Left kidney (tissue), 1 donor: ENCODE measurements at regions not wholly inside any gene's neighbourhood (a gene's known extent, or its start where the extent isn't known, plus 50 kb on each side); places are given as distances from the start of the nearest gene placed in this dataset.
"Not testable (repeated sequence)": the region's sequence is repeated elsewhere in the genome, so short reads cannot be mapped to it uniquely, and the experiment has no call there.

Experiments used
- DNase-seq: peaks from one replicate; pipeline ENCODE4 v3.0.0-alpha.2; 2013

GRCh38 chr3:104137116-104137515 lies 1229.6 kb upstream of the ALCAM start:
- DNase-seq = no peak

- DNase-seq = no peak
These were observed 1221.5 kb upstream of the ALCAM start for GRCh38 chr3:104145164-104145563.

DNA sequence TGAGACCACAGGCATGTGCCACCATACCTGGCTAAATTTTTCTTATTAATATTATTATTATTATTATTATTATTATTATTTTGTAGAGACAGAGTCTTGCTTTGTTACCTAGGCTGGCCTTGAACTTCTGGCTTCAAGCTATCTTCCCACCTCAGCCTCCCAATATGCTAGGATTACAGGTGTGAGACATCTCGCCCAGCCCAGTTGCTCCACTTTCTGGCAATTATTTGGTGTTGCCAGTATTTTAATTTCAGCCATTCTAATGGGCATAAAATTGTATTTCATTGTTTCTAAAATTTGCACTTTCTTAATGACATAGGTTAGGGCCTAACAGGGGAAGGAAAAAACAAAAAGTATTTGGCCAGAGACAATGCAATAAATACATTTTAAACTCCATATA lies 1217.6 kb upstream of the ALCAM start:
- DNase-seq = no peak

DNA sequence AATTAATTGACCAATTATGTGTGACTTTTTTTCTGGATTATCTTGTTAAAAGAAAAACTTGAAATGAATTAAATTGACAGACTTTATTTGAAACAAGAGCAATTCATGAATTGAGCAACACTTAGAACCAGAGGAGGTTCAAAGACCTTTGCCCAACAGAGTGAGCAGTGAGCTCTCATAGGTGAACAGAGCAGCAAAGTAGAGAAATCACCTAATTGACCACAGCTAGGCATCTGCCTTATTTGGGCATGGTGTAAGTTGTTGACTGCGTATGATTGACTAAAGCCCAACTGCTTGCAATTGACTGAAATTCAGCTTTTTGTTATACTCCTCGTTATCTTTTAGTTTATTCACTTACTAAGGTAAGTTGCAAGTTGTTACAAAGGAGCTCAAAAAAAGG lies 1216.0 kb upstream of the ALCAM start:
- no peak for DNase-seq

DNA sequence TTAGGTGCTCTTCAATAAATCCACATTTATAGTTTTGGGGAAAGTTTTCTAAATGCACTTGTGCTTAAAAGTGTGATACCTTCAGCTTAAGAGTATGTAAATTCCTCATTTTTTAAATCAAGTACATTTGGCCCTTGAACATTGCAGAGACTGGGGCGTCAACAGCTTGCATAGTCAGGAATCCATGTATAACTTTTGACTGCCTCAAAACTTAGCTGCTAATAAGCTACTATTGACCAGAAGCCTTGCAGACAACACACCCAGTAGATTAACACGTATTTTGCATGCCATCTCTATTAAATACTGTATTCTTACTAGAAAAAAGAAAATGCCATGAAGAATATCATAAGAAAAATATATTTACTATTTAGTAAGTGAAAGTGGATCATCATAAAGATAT lies 1211.8 kb upstream of the ALCAM start:
- no peak for DNase-seq

DNA sequence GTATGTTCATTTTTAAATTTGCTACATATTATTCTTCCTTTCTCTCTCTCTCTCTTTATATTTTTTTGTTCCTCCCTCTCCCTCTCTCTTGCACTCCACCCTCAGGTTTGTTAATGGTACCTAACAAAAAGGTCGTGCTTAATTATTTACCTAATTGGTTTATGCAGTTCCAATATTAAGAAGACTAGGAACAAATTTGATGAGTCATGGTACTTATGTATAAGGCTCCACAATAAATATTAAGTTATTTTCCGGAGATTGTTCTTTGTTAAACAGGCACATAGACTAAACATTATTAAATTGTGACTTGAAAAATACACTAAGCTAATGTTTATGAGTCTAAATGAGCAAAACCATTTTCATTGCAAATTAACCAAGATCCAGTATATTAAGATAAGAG lies 1200.8 kb upstream of the ALCAM start:
- DNase-seq = no peak

- DNase-seq = no peak
These were observed 1198.3 kb upstream of the ALCAM start for GRCh38 chr3:104168386-104168785.

- DNase-seq = no peak
These were observed 1191.0 kb upstream of the ALCAM start for GRCh38 chr3:104175696-104176095.

DNA sequence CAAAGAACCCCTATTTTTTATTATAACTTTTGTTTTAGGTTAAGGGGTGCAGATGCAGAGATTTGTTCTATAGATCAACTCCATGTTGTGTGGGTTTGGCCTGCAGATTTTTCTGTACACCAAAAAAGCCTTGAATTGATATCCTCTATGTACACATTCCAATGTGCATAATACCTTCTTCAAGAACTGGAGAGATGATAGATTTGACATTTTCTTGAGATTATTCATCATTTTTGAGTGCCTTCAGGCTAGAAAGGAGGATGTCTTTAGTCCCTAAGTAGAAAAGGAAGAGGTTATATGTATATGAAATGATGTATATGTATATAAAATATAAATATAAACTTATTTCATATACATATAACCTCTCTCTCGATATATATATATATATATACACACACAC lies 1190.0 kb upstream of the ALCAM start:
- DNase-seq = no peak

- DNase-seq = no peak
These were observed 1188.0 kb upstream of the ALCAM start for GRCh38 chr3:104178680-104179079.

DNA sequence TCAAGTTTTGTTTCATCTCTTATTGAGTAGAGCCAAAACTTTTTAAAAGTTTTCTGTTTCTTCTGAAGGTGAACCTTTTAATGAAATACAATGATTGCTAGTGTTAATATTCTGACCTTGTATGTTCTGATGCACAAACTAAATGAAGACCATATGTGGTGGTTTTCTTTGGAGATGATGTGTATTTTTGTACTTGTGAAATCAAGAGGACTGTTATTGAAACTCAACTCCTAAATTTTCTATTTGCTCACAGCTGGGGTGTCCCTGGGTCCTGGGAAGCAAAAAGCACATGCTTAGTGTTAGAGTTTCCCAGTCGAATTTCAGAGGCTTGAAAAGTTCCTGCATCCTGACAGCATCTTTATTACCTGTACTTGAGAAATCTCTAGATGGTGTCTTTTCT lies 1185.8 kb upstream of the ALCAM start:
- no peak for DNase-seq

DNA sequence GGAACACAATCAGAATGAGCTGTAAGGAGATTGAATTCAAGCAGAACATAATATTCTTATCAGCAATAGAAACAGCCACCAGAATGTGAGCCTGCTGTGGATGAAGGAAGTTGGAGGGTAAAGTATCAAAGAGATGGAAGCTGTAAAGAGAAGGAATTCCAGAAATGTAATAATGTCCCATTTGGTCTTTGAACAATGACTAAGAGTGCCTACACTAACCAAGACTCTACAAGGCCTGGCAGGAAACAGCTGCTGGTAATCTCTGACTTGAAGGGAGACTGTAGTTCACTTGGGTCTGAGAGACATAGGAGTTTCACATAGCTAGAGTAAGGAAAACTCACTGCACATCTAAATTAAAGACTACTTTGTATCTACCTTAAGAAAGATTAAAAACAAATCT lies 1176.0 kb upstream of the ALCAM start:
- no peak for DNase-seq

GRCh38 chr3:104198131-104198530 lies 1168.6 kb upstream of the ALCAM start:
- no peak for DNase-seq

- DNase-seq = no peak
These were observed 1159.8 kb upstream of the ALCAM start for GRCh38 chr3:104206925-104207324.

DNA sequence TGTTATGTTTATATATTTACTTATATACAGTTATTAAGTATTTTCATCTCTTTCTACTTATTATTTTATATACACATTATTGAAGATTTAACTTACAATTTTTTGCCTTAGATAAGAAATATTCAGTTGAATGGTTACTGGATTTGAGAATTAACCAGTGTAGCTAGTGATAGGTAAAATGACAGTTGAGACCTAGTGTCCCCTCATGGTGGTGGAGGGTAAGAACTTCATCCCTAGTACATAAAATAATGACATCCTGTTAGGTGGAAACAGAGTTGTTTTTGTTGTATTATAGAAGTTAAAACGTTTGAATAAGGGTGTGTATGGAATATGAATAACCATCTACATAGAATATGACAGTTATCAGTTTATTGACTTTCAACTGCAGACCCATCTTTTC lies 1152.4 kb upstream of the ALCAM start:
- no peak for DNase-seq

DNA sequence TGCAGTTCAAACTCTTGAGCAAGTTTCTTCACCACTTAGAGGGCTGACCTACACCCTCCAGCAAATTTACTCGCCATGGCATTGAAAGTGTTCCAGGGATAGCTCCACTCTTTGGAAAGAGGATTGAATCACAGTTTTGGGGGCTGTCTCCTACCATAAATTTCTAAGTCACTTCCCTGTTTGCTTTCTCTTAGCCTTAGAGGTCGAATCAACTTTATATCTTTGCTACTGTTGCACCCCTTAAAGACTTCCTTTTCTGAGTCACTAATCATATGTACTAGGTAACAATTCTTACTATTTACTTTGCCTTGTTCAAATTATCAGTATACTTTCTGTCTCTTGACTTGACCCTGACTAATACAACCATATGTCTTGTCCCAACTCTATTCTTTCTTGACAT lies 1151.8 kb upstream of the ALCAM start:
- no peak for DNase-seq

DNA sequence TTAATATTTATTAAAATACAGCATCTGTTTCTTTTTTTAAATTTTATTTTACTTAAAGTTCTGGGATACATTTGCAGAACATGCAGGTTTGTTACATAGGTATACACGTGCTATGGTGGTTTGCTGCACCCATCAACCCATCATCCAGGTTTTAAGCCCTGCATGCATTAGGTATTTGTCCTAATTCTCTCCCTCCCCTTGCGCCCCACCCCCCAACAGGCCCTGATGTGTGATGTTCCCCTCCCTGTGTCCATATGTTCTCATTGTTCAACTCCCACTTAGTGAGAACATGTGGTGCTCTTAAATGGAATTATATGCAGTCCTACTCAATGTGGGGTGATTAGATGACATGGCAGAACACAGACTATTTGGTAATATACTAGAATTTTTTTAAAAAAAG lies 1147.7 kb upstream of the ALCAM start:
- not testable (repeated sequence) for DNase-seq

GRCh38 chr3:104234442-104235194 lies 1132.1 kb upstream of the ALCAM start:
- DNase-seq = no peak

- DNase-seq = no peak
These were observed 1122.0 kb upstream of the ALCAM start for GRCh38 chr3:104244680-104245220.

DNA sequence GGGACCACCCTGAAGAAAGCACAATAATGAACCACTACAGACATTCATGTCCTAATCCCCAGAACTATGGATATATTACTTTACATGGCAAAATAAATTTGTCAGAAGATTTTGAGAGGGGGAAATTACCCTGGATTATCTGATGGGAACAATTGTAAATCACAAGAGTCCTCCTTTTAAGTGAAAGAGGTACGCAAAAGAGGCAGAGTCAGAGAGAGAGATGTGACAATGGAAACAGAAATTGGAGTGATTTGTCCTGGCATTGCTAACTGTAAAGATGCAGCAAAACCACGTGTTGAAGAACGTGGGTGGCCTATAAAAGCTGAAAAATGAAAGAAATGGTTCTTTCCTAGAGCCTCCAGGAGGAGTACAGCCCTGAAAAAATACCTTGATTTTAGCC lies 1121.4 kb upstream of the ALCAM start:
- peak; percentile 17 for DNase-seq

- DNase-seq = no peak
These were observed 1120.7 kb upstream of the ALCAM start for GRCh38 chr3:104245981-104246380.

- no peak for DNase-seq
These were observed 1109.2 kb upstream of the ALCAM start for GRCh38 chr3:104257486-104257885.

- DNase-seq = no peak
These were observed 1103.2 kb upstream of the ALCAM start for GRCh38 chr3:104263477-104263876.

DNA sequence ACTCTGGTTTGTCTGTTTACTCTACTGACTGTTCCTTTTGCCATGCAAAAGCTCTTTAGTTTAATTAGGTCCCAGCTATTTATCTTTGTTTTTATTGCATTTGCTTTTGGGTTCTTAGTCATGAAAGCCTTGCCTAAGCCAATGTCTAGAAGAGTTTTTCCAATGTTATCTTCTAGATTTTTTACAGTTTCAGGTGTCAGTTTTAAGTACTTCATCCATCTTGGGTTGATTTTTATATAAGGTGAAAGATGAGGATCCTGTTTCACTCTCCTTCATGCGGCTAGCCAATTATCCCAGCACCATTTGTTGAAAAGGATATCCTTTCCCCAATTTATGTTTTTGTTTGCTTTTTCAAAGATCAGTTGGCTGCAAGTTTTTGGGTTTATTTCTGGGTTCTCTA lies 1100.5 kb upstream of the ALCAM start:
- not testable (repeated sequence) for DNase-seq
